Activated CD8-positive, alpha-beta T cell treated with anti-CD3 and anti-CD28 coated beads for 36 hours (primary cell): ENCODE measurements at regions not wholly inside any gene's neighbourhood (a gene's known extent, or its start where the extent isn't known, plus 50 kb on each side); places are given as distances from the start of the nearest gene placed in this dataset.
A peak's percentile ranks its signal among the peaks of the same experiment; 100 is the strongest.

Experiments used
- ATAC-seq: fragments of 200-7000 bp; cut with Tn5 transposase; one replicate; pipeline ENCODE4 v1.10.0; 2021; ENCODE audit warnings: mild to moderate bottlenecking, moderate library complexity
- CTCF ChIA-PET: fragments of 350-600 bp; sonication (Branson Sonifier 250); formaldehyde crosslinking; loops from one replicate; lab custom pipeline; 2021; ENCODE audit warnings: antibody characterized with exemption; lab: Charles Lee
- POLR2A ChIA-PET: fragments of 350-600 bp; sonication (Branson Sonifier 250); formaldehyde crosslinking; loops from one replicate; lab custom pipeline; 2021; ENCODE audit warnings: antibody characterized with exemption; lab: Charles Lee
- DNase-seq: peaks from one replicate; pipeline ENCODE4 v3.0.0-alpha.2; 2020
- H3K27ac Mint-ChIP-seq: one replicate; pipeline ENCODE4 v1.8.0; 2021; ENCODE audit warnings: mild to moderate bottlenecking, mixed read lengths
- H3K27me3 Mint-ChIP-seq: one replicate; pipeline ENCODE4 v1.8.0; 2021; ENCODE audit warnings: mixed read lengths
- H3K36me3 Mint-ChIP-seq: one replicate; pipeline ENCODE4 v1.8.0; 2021; ENCODE audit warnings: low read depth, mixed read lengths
- H3K4me1 Mint-ChIP-seq: one replicate; pipeline ENCODE4 v1.8.0; 2021; ENCODE audit warnings: low read depth, mixed read lengths
- H3K4me3 Mint-ChIP-seq: one replicate; pipeline ENCODE4 v1.8.0; 2021; ENCODE audit warnings: mild to moderate bottlenecking, moderate library complexity, mixed read lengths
- H3K9me3 Mint-ChIP-seq: one replicate; pipeline ENCODE4 v1.8.0; 2021; ENCODE audit warnings: mixed read lengths
- CTCF ChIP-seq: fragments of 200-600 bp; IDR thresholded peaks from one replicate; pipeline ENCODE4 v1.8.0; 2022; ENCODE audit warnings: antibody characterized with exemption, mild to moderate bottlenecking
- intact Hi-C: fragments of 100-400 bp; cut with micrococcal nuclease; formaldehyde crosslinking; loops from one replicate; pipeline ENCODE4 v1.10.0; 2022

GRCh38 chr6:27135087-27135657 lies 112.3 kb upstream of the PRSS16 start:
- H3K27me3 Mint-ChIP-seq: no peaks in the 10 kb centered on the region
- H3K4me1 Mint-ChIP-seq: peaks cover 30% of the 10 kb centered on the region
- no peak for TF ChIP-seq CTCF
- H3K4me3 Mint-ChIP-seq: peak overlapping the region; percentile 24
- POLR2A ChIA-PET: interaction anchor here (1.0 to 9.7 kb wide), 5 partner anchors 14 to 977 kb away, joined by 3 to 692 read pairs (median 48); a partner anchor contains a TSS
- H3K27ac Mint-ChIP-seq: peak overlapping the region; percentile 57
- DNase-seq (no peak), ATAC-seq (no peak)
- no peaks in the 10 kb centered on the region for H3K9me3 Mint-ChIP-seq
- CTCF ChIA-PET: no interaction called here
- intact Hi-C loops: loop anchor here (10.0 kb wide), 1 partner anchor 1100 kb away; a partner anchor contains a TSS
- peaks cover 12% of the 10 kb centered on the region for H3K36me3 Mint-ChIP-seq

- H3K4me3 Mint-ChIP-seq: no peak overlapping the region
- H3K36me3 Mint-ChIP-seq: peaks cover 12% of the 10 kb centered on the region
- H3K9me3 Mint-ChIP-seq: no peaks in the 10 kb centered on the region
- TF ChIP-seq CTCF: no peak
- peaks cover 28% of the 10 kb centered on the region for H3K4me1 Mint-ChIP-seq
- ChIA-PET POLR2A (interaction anchor here (4.3 kb wide), 1 partner anchor 11 kb away, joined by 101 read pairs; a partner anchor contains a TSS), CTCF (no interaction called here)
- DNase-seq (no peak), ATAC-seq (no peak)
- no peak overlapping the region for H3K27ac Mint-ChIP-seq
- H3K27me3 Mint-ChIP-seq: no peaks in the 10 kb centered on the region
- intact Hi-C loops: loop anchor here (10.0 kb wide), 1 partner anchor 1101 kb away; a partner anchor contains a TSS
Measured at GRCh38 chr6:27136077-27136644, 111.3 kb upstream of the PRSS16 start.

GRCh38 chr6:27136978-27137814 lies 110.3 kb upstream of the PRSS16 start:
- Mint-ChIP-seq H3K36me3 (peaks cover 12% of the 10 kb centered on the region), H3K27ac (peak overlapping the region; percentile 69), H3K4me1 (peaks cover 31% of the 10 kb centered on the region), H3K9me3 (no peaks in the 10 kb centered on the region), H3K27me3 (no peaks in the 10 kb centered on the region), H3K4me3 (no peak overlapping the region)
- ATAC-seq (no peak), DNase-seq (no peak)
- POLR2A ChIA-PET: interaction anchor here (2.2 to 4.4 kb wide), 5 partner anchors 10 to 903 kb away, joined by 9 to 101 read pairs (median 17); a partner anchor contains a TSS
- no peak for TF ChIP-seq CTCF
- CTCF ChIA-PET: no interaction called here
- intact Hi-C loops: loop anchor here (10.0 kb wide), 1 partner anchor 1102 kb away; a partner anchor contains a TSS

GRCh38 chr6:27138406-27138805 lies 109.1 kb upstream of the PRSS16 start:
- ChIA-PET CTCF (interaction anchor here (1.5 kb wide), 1 partner anchor 16 kb away, joined by 5 read pairs; no protein-coding TSS in a partner anchor), POLR2A (interaction anchor here (0.7 to 4.4 kb wide), 22 partner anchors 8 to 1093 kb away, joined by 3 to 101 read pairs (median 8); a partner anchor contains a TSS)
- peaks cover 33% of the 10 kb centered on the region for H3K4me1 Mint-ChIP-seq
- ATAC-seq (no peak), DNase-seq (no peak)
- TF ChIP-seq CTCF: no peak
- peak overlapping the region; percentile 95 for H3K4me3 Mint-ChIP-seq
- H3K27ac Mint-ChIP-seq: peak overlapping the region; percentile 98
- intact Hi-C loops: loop anchor here (10.0 kb wide), 1 partner anchor 1104 kb away; a partner anchor contains a TSS
- H3K36me3 Mint-ChIP-seq: peaks cover 14% of the 10 kb centered on the region
- H3K9me3 Mint-ChIP-seq: no peaks in the 10 kb centered on the region
- no peaks in the 10 kb centered on the region for H3K27me3 Mint-ChIP-seq
